HUES6 (cell line): ENCODE measurements at regions not wholly inside any gene's neighbourhood (a gene's known extent, or its start where the extent isn't known, plus 50 kb on each side); places are given as distances from the start of the nearest gene placed in this dataset.
"Not testable (repeated sequence)": the region's sequence is repeated elsewhere in the genome, so short reads cannot be mapped to it uniquely, and the experiment has no call there.

ENCODE experiments used
- H3K27ac ChIP-seq: 2 replicates; pipeline ENCODE4 v1.7.0; 2013; ENCODE audit warnings: low read depth, mild to moderate bottlenecking, low read length, inconsistent platforms
- H3K27me3 ChIP-seq: 2 replicates; pipeline ENCODE4 v1.6.1; 2013; ENCODE audit warnings: low read length; ENCODE audit not compliant: control insufficient read depth, insufficient read depth
- H3K36me3 ChIP-seq: 2 replicates; pipeline ENCODE4 v1.6.1; 2013; ENCODE audit warnings: low read length; ENCODE audit not compliant: control insufficient read depth, insufficient read depth
- H3K4me1 ChIP-seq: 2 replicates; pipeline ENCODE4 v1.6.1; 2013; ENCODE audit warnings: low read length; ENCODE audit not compliant: control insufficient read depth, insufficient read depth
- H3K4me3 ChIP-seq: 2 replicates; pipeline ENCODE4 v1.5.1; 2013; ENCODE audit warnings: low read depth, low read length
- H3K9ac ChIP-seq: one replicate; pipeline ENCODE4 v1.6.1; 2013; ENCODE audit warnings: mild to moderate bottlenecking, low read length
- H3K9me3 ChIP-seq: 2 replicates; pipeline ENCODE4 v1.6.1; 2013; ENCODE audit warnings: low read depth, low read length; ENCODE audit not compliant: control insufficient read depth, insufficient read depth

- Histone ChIP-seq H3K36me3 (no peaks in the 10 kb centered on the region), H3K9me3 (no peaks in the 10 kb centered on the region), H3K27ac (no peak overlapping the region), H3K4me3 (no peak overlapping the region), H3K9ac (no peak overlapping the region), H3K4me1 (no peaks in the 10 kb centered on the region; the same call in 1 of the 2 replicates), H3K27me3 (no peaks in the 10 kb centered on the region)
Measured at GRCh38 chr6:138659998-138660397, 113.6 kb upstream of the CCDC28A start.

DNA sequence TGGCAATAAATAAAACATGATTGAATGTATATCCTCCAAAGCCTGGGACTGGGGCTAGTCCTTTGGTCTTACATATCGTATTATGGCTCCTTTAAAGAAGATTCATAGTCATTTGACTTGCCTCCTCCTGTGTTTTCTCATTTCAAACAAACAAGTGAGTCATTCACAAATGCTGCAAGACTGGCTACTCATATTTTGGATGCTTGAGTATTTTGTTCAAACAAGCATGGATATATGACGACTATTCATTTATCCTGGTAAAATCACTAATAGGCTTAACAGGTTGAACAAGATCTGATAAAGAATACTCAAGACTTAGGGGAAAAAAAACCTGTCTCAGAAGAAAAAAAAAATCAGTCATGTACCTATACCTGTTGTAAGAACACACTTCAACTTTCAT lies 111.1 kb upstream of the CCDC28A start:
- no peak overlapping the region for H3K4me3 ChIP-seq
- H3K9ac ChIP-seq = no peak overlapping the region
- no peaks in the 10 kb centered on the region for H3K9me3 ChIP-seq
- H3K36me3 ChIP-seq = no peaks in the 10 kb centered on the region
- H3K27me3 ChIP-seq = no peaks in the 10 kb centered on the region
- H3K4me1 ChIP-seq = no peaks in the 10 kb centered on the region; the same call in 1 of the 2 replicates
- no peak overlapping the region for H3K27ac ChIP-seq

DNA sequence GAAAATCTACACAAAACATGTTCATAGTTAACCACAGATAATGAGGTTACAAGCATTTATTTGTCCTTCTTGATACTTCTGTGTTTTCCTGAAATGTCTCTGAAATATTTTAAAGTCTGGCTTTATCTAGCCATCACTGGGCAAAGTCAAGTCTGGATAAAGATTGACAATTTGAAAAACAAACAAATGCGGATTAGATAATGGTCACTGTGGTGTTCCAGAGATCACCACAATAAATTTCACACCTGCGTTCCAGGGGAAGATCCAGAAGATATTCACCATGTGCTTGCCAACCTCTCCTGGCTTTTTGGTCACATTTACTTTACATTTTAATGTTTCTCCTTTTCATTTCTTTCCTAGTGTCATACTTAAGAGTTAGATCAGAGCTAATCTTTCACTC lies 109.7 kb upstream of the CCDC28A start:
- no peak overlapping the region for H3K4me3 ChIP-seq
- H3K27ac ChIP-seq = no peak overlapping the region
- H3K9me3 ChIP-seq = no peaks in the 10 kb centered on the region
- no peaks in the 10 kb centered on the region for H3K27me3 ChIP-seq
- no peak overlapping the region for H3K9ac ChIP-seq
- H3K4me1 ChIP-seq = no peaks in the 10 kb centered on the region; the same call in 1 of the 2 replicates
- H3K36me3 ChIP-seq = no peaks in the 10 kb centered on the region

DNA sequence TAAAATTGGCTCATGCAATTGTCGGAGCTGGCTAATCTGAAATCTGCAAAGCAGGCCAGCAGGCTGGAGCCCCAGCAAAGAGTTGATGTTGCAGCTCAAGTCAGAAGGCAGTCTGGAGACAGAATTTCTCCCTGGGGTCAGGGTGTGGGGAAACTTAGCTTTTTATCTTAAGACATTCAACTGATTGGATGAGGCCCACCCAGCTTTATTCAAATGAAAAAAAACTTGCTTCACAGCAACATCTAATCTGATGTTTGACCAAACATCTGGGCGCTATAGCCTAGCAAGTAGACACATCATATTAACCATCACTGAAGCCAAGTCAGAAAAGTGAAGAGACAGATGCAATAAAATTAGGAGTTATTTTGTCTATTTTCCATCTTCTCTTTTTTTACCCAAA lies 108.8 kb upstream of the CCDC28A start:
- H3K4me1 ChIP-seq = no peaks in the 10 kb centered on the region; the same call in 1 of the 2 replicates
- no peaks in the 10 kb centered on the region for H3K36me3 ChIP-seq
- H3K27ac ChIP-seq = no peak overlapping the region
- H3K9me3 ChIP-seq = no peaks in the 10 kb centered on the region
- H3K9ac ChIP-seq = no peak overlapping the region
- no peak overlapping the region for H3K4me3 ChIP-seq
- no peaks in the 10 kb centered on the region for H3K27me3 ChIP-seq

GRCh38 chr6:138666636-138667035 lies 106.9 kb upstream of the CCDC28A start:
- Histone ChIP-seq H3K9me3 (no peaks in the 10 kb centered on the region), H3K36me3 (no peaks in the 10 kb centered on the region), H3K27ac (no peak overlapping the region), H3K9ac (no peak overlapping the region), H3K4me1 (no peaks in the 10 kb centered on the region; the same call in 1 of the 2 replicates), H3K4me3 (no peak overlapping the region), H3K27me3 (no peaks in the 10 kb centered on the region)

GRCh38 chr6:138667408-138667807 lies 106.2 kb upstream of the CCDC28A start:
- H3K9me3 ChIP-seq = no peaks in the 10 kb centered on the region
- H3K4me1 ChIP-seq = no peaks in the 10 kb centered on the region; the same call in 1 of the 2 replicates
- no peak overlapping the region for H3K4me3 ChIP-seq
- H3K36me3 ChIP-seq = no peaks in the 10 kb centered on the region
- H3K9ac ChIP-seq = no peak overlapping the region
- no peaks in the 10 kb centered on the region for H3K27me3 ChIP-seq
- H3K27ac ChIP-seq = no peak overlapping the region

DNA sequence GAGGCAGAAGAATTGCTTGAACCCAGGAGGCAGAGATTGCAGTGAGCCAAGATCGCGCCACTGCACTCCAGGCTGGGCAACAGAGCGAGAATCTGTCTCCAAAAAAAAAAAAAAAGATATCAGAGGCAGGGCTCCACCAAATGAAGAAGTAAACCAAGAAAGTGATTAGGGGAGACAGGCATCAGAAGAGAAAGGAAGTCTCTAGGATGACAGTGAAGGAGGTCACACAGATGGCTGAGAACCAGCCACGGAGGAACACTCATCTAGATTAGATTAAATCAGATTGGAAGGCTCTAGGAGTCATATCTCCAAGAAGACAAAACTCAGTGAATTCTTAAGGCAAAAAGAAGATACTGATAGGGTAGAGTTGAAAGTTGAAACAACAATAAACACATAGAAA lies 102.2 kb upstream of the CCDC28A start:
- no peaks in the 10 kb centered on the region; the same call in 1 of the 2 replicates for H3K4me1 ChIP-seq
- H3K9me3 ChIP-seq = no peaks in the 10 kb centered on the region
- no peak overlapping the region for H3K27ac ChIP-seq
- H3K27me3 ChIP-seq = no peaks in the 10 kb centered on the region
- no peaks in the 10 kb centered on the region for H3K36me3 ChIP-seq
- H3K4me3 ChIP-seq = no peak overlapping the region
- no peak overlapping the region for H3K9ac ChIP-seq

GRCh38 chr6:138673346-138674014 lies 100.1 kb upstream of the CCDC28A start:
- H3K36me3 ChIP-seq = no peaks in the 10 kb centered on the region
- H3K9me3 ChIP-seq = no peaks in the 10 kb centered on the region
- no peak overlapping the region for H3K9ac ChIP-seq
- no peak overlapping the region for H3K4me3 ChIP-seq
- no peaks in the 10 kb centered on the region for H3K27me3 ChIP-seq
- no peak overlapping the region for H3K27ac ChIP-seq
- peaks cover 10% of the 10 kb centered on the region for H3K4me1 ChIP-seq

DNA sequence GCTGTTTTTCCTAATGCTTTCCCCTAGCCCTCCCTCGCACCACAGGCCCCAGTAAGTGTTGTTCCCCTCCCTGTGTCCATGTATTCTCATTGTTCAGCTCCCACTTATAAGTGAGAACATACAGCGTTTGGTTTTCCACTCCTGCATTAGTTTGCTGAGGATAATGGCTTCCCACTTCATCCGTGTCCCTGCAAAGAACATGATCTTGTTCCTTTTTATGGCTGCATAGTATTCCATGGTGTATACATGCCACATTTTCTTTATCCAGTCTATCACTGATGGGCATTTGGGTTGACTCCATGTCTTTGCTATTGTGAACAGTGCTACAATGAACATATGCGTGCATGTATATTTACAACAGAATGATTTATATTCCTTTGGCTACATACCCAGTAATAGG lies 99.1 kb upstream of the CCDC28A start:
- peaks cover 13% of the 10 kb centered on the region for H3K4me1 ChIP-seq
- H3K9me3 ChIP-seq, H3K4me3 ChIP-seq, H3K27me3 ChIP-seq, H3K9ac ChIP-seq, H3K27ac ChIP-seq, H3K36me3 ChIP-seq: not testable (repeated sequence)

GRCh38 chr6:138677538-138677937 lies 96.0 kb upstream of the CCDC28A start:
- Histone ChIP-seq H3K36me3 (no peaks in the 10 kb centered on the region), H3K4me3 (no peak overlapping the region), H3K27me3 (no peaks in the 10 kb centered on the region), H3K4me1 (peaks cover 19% of the 10 kb centered on the region), H3K27ac (no peak overlapping the region), H3K9ac (no peak overlapping the region), H3K9me3 (no peaks in the 10 kb centered on the region)

DNA sequence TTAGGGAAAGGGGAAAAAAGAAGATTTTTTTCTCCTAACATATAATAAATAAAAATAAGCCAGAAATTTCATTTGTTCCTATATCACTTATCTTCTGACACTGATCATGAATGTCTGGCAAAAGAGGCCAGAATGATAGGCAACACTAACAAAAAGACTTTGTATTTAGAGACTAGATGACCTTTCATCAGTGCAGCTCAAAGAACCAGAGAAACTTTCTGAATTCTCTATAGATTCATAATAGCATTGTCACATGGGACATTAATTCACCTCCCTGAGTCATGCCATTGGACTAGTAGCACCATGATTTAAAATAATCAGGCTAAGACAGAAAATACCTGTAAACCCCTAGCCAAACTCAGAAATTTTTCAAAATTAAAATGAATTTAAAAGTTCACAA lies 95.4 kb upstream of the CCDC28A start:
- Histone ChIP-seq H3K9me3 (no peaks in the 10 kb centered on the region), H3K9ac (no peak overlapping the region), H3K27ac (no peak overlapping the region), H3K27me3 (no peaks in the 10 kb centered on the region), H3K4me3 (no peak overlapping the region), H3K4me1 (peaks cover 26% of the 10 kb centered on the region), H3K36me3 (no peaks in the 10 kb centered on the region)
